ENCODE measurements at regions not wholly inside any gene's neighbourhood (a gene's known extent, or its start where the extent isn't known, plus 50 kb on each side); places are given as distances from the start of the nearest gene placed in this dataset.

- ATAC-seq (no peak), DNase-seq (no peak)
- no peak for TF ChIP-seq CTCF (IDR thresholded peaks at IDR 0.05)
- H3K9me3 ChIP-seq: no peaks in the 10 kb centered on the region
- intact Hi-C loops (cut with DNase I): no loop called here
- no peaks in the 10 kb centered on the region for H3K4me1 ChIP-seq
- H3K36me3 ChIP-seq: no peaks in the 10 kb centered on the region
- no peak overlapping the region for H3K27ac ChIP-seq
- H3K4me3 ChIP-seq: no peak overlapping the region
- no peaks in the 10 kb centered on the region for H3K27me3 ChIP-seq
These were observed 245.1 kb downstream of the DHX15 start for GRCh38 chr4:24339260-24339659.

- H3K27ac ChIP-seq: no peak overlapping the region
- intact Hi-C loops (cut with DNase I): no loop called here
- no peaks in the 10 kb centered on the region for H3K4me1 ChIP-seq
- no peak for ATAC-seq
- no peak overlapping the region for H3K4me3 ChIP-seq
- H3K9me3 ChIP-seq: no peaks in the 10 kb centered on the region
- DNase-seq: no peak
- no peak for TF ChIP-seq CTCF (IDR thresholded peaks at IDR 0.05)
- H3K36me3 ChIP-seq: no peaks in the 10 kb centered on the region
- no peaks in the 10 kb centered on the region for H3K27me3 ChIP-seq
These were observed 246.7 kb downstream of the DHX15 start for GRCh38 chr4:24337451-24338190.

- H3K9me3 ChIP-seq: no peaks in the 10 kb centered on the region
- H3K27me3 ChIP-seq: no peaks in the 10 kb centered on the region
- DNase-seq (no peak), ATAC-seq (no peak)
- no peaks in the 10 kb centered on the region for H3K4me1 ChIP-seq
- intact Hi-C loops (cut with DNase I): no loop called here
- no peak for TF ChIP-seq CTCF (IDR thresholded peaks at IDR 0.05)
- no peaks in the 10 kb centered on the region for H3K36me3 ChIP-seq
- H3K27ac ChIP-seq: no peak overlapping the region
- no peak overlapping the region for H3K4me3 ChIP-seq
These were observed 248.7 kb downstream of the DHX15 start for GRCh38 chr4:24335616-24336015.

- DNase-seq (no peak), ATAC-seq (no peak)
- Histone ChIP-seq H3K4me3 (no peak overlapping the region), H3K27me3 (no peaks in the 10 kb centered on the region), H3K4me1 (no peaks in the 10 kb centered on the region), H3K27ac (no peak overlapping the region), H3K9me3 (no peaks in the 10 kb centered on the region), H3K36me3 (no peaks in the 10 kb centered on the region)
- no peak for TF ChIP-seq CTCF (IDR thresholded peaks at IDR 0.05)
- intact Hi-C loops (cut with DNase I): no loop called here
These were observed 249.4 kb downstream of the DHX15 start for GRCh38 chr4:24334906-24335305.

GRCh38 chr4:24330573-24330972 is 253.8 kb downstream of the DHX15 start:
- ATAC-seq: no peak
- TF ChIP-seq CTCF (IDR thresholded peaks at IDR 0.05): no peak
- Histone ChIP-seq H3K36me3 (no peaks in the 10 kb centered on the region), H3K27ac (no peak overlapping the region), H3K9me3 (no peaks in the 10 kb centered on the region), H3K27me3 (no peaks in the 10 kb centered on the region), H3K4me1 (no peaks in the 10 kb centered on the region), H3K4me3 (no peak overlapping the region)
- no peak for DNase-seq
- intact Hi-C loops (cut with DNase I): no loop called here
